GM21529 (cell line): ENCODE measurements at regions not wholly inside any gene's neighbourhood (a gene's known extent, or its start where the extent isn't known, plus 50 kb on each side); places are given as distances from the start of the nearest gene placed in this dataset.

ENCODE experiments used
- ATAC-seq: cut with Tn5 transposase; IDR thresholded peaks from one replicate; pipeline ENCODE4 v1.9.1; 2021; ENCODE audit not compliant: unreplicated experiment

GRCh38 chr1:56084246-56084645, 495.1 kb downstream of the PLPP3 start:
- no peak for ATAC-seq

- ATAC-seq = no peak
These were observed 497.6 kb downstream of the PLPP3 start for GRCh38 chr1:56081736-56082135.

GRCh38 chr1:56081173-56081572, 498.2 kb downstream of the PLPP3 start:
- ATAC-seq = no peak

- ATAC-seq = no peak
These were observed 499.2 kb downstream of the PLPP3 start for GRCh38 chr1:56080123-56080522.

DNA sequence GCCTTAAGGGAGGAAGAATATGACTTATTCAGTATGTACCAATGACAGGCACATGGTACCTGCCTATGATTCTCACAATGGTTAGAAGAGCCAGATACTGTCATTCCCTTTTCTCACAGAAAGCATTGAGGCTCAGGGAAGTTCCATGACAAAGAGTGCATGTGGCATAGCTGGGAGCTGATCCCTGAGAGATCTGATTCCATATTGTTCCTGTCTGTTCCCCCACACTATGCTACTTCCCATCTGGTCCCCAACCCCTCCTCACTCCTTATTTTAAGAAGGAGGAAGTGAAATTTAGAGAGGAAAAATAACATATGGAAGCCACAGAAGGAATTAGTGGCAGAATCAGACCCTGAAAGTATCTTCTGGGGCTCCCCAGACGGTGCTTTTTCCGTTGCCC, 500.0 kb downstream of the PLPP3 start:
- ATAC-seq = no peak

- no peak for ATAC-seq
These were observed 502.2 kb downstream of the PLPP3 start for GRCh38 chr1:56077206-56077605.

- no peak for ATAC-seq
These were observed 505.2 kb downstream of the PLPP3 start for GRCh38 chr1:56074007-56074651.

DNA sequence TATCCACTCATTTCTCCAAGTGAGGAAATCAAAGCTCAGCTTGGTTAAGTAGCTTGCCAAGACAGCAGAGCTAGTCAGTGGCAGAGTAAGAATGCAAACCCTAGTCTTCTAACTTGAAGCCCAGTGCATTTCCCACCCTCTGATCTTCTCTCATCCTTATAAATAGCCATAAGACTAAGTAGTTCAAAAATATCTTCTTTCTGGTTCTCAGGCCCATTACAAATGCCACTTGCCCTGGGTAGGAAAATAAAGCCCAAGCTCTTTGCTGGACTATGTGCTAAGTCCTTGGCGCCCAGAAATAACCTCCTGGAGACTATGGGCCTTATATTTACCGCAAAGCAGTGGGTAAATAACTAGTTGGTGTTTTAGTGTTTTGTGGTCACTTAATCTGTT, 505.8 kb downstream of the PLPP3 start:
- no peak for ATAC-seq

- ATAC-seq = no peak
These were observed 506.2 kb downstream of the PLPP3 start for GRCh38 chr1:56073206-56073605.

- no peak for ATAC-seq
These were observed 507.1 kb downstream of the PLPP3 start for GRCh38 chr1:56072310-56072709.

DNA sequence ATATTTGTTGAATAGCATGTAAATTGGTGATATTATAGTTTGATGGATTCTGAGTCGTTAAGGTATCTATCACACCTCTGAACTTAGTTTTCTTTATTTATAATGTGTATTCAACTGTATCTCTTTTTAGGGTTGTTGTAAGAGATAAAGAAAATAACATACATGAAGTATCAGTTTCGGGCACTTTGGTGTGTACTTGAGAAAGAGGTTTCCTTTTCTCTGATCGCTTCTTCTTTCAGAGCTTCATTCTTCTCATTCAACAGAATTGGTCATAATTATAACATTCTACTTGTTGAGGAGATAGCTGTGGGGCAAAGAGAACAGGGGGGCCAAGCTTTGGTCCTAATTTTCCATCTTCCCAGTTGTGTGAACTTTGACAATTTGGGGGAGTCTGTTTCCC, 508.0 kb downstream of the PLPP3 start:
- no peak for ATAC-seq

GRCh38 chr1:56070601-56071000, 508.8 kb downstream of the PLPP3 start:
- ATAC-seq = no peak

- ATAC-seq = no peak
These were observed 509.5 kb downstream of the PLPP3 start for GRCh38 chr1:56069824-56070223.

DNA sequence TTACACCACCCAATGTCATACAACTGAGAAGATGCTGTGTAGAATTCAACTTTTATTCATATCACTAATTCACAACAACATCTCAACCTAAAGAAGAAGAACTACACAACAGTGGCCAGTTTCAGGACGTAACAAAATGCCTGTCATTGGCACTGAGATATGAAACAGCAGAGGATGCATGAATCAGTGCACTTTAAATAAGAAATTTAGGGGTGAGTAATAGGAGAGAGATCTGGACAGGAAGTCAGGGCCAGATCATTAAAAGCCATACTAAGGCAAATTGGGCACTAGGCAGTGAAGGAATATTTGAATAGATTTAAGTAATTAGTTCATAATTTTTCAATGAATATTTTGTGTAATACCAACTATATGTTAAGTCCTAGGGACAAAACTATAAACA, 510.5 kb downstream of the PLPP3 start:
- no peak for ATAC-seq

DNA sequence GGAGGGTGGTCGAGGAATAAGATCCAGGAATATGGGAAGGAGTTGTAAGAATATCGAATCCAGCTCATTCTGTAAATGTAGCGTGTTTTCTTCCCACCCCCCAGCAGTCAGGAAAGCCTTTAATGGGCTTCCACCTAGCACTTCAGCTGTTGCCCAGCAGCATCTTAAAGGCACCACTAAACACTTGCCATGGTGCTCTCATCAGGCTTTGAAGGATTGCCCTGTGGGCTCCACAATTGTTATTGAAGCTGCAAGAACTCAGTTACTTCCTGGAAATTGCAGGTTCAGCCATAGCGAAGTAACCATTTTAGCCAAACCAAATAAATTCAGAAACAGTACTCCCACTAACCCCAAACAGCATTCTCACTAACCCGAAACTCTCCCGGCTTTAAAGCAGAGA, 511.2 kb downstream of the PLPP3 start:
- no peak for ATAC-seq

- ATAC-seq = no peak
These were observed 513.6 kb downstream of the PLPP3 start for GRCh38 chr1:56065729-56066128.

DNA sequence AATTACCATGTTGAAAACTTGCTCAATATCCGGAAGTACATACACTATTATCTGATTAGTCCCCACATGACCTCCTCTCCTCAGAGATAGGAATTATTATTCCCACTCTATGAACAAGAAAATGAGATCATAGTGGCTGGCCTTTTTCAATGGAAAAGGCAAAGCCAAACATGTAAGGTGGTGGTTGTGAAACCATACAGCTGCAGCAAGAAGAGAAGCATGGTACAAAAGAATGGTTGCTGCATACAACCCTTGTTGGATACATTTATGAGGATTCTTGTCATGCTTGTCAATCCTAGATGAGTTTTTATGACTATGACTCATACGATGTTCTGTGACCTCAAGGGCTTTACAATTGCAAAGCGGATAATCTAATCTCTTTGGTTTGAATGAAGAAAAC, 514.7 kb downstream of the PLPP3 start:
- ATAC-seq = no peak

DNA sequence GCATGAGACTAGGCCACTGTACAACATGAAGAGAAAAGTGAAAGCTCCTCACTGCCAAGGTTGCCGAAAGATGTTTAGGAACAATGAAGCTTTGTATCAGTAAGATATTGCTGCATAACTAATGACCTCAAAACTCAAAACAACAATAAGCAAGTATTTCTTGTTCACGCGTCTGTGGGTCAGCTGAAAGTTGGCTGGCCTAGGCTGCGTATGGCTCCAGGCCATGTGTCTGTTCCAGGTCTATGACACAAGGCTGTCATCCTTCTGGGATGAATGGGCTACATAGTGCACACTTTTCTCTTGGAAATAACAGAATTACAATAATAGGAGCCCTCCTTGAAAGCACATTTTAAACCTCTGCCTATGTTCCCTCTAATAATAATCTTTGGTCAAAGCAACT, 515.9 kb downstream of the PLPP3 start:
- ATAC-seq = no peak

GRCh38 chr1:56062625-56063024, 516.7 kb downstream of the PLPP3 start:
- no peak for ATAC-seq

GRCh38 chr1:56061824-56062223, 517.5 kb downstream of the PLPP3 start:
- no peak for ATAC-seq

GRCh38 chr1:56060906-56061305, 518.5 kb downstream of the PLPP3 start:
- no peak for ATAC-seq

GRCh38 chr1:56057466-56058405, 521.6 kb downstream of the PLPP3 start:
- no peak for ATAC-seq
